Bronchial epithelial cell (primary cell): ENCODE measurements at regions not wholly inside any gene's neighbourhood (a gene's known extent, or its start where the extent isn't known, plus 50 kb on each side); places are given as distances from the start of the nearest gene placed in this dataset.

Source experiments
- DNase-seq: peaks from one replicate; pipeline ENCODE4 v3.0.0-alpha.2; 2010; ENCODE audit warnings: low read depth
- FAIRE-seq: peaks from 2 replicates; lab custom pipeline; 2011; peaks lifted over from hg19 to GRCh38; lab: Jason Lieb, UNC
- H3K27me3 ChIP-seq: 2 replicates; pipeline ENCODE4 v1.5.1; 2011; ENCODE audit warnings: low read length; ENCODE audit not compliant: control insufficient read depth, insufficient read depth
- H3K36me3 ChIP-seq: 2 replicates; pipeline ENCODE4 v1.5.1; 2011; ENCODE audit warnings: low read length; ENCODE audit not compliant: control insufficient read depth, insufficient read depth
- H3K4me3 ChIP-seq: 2 replicates; pipeline ENCODE4 v1.5.1; 2011; ENCODE audit warnings: mild to moderate bottlenecking, low read depth, low read length, control low read depth
- TF ChIP-seq, protein P1 (sequence below): IDR thresholded peaks from 2 replicates; pipeline ENCODE4 v1.5.1; 2011; ENCODE audit warnings: mild to moderate bottlenecking, moderate library complexity, low read length, control low read depth, inconsistent platforms; ENCODE audit not compliant: insufficient read depth, severe bottlenecking

GRCh38 chr2:2795438-2796091 is 464.5 kb upstream of the MYT1L start:
- no peak for FAIRE-seq
- H3K4me3 ChIP-seq, result no peak overlapping the region
- no peaks in the 10 kb centered on the region for H3K27me3 ChIP-seq
- no peaks in the 10 kb centered on the region for H3K36me3 ChIP-seq
- TF ChIP-seq, protein P1, sequence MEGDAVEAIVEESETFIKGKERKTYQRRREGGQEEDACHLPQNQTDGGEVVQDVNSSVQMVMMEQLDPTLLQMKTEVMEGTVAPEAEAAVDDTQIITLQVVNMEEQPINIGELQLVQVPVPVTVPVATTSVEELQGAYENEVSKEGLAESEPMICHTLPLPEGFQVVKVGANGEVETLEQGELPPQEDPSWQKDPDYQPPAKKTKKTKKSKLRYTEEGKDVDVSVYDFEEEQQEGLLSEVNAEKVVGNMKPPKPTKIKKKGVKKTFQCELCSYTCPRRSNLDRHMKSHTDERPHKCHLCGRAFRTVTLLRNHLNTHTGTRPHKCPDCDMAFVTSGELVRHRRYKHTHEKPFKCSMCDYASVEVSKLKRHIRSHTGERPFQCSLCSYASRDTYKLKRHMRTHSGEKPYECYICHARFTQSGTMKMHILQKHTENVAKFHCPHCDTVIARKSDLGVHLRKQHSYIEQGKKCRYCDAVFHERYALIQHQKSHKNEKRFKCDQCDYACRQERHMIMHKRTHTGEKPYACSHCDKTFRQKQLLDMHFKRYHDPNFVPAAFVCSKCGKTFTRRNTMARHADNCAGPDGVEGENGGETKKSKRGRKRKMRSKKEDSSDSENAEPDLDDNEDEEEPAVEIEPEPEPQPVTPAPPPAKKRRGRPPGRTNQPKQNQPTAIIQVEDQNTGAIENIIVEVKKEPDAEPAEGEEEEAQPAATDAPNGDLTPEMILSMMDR, result no peak
- DNase-seq, result no peak

- DNase-seq (no peak), FAIRE-seq (peak; percentile 23)
- no peaks in the 10 kb centered on the region for H3K27me3 ChIP-seq
- H3K36me3 ChIP-seq, result no peaks in the 10 kb centered on the region
- TF ChIP-seq, protein P1, result no peak
- H3K4me3 ChIP-seq, result no peak overlapping the region
Observed at GRCh38 chr2:2793925-2794560, 463.0 kb upstream of the MYT1L start.

DNA sequence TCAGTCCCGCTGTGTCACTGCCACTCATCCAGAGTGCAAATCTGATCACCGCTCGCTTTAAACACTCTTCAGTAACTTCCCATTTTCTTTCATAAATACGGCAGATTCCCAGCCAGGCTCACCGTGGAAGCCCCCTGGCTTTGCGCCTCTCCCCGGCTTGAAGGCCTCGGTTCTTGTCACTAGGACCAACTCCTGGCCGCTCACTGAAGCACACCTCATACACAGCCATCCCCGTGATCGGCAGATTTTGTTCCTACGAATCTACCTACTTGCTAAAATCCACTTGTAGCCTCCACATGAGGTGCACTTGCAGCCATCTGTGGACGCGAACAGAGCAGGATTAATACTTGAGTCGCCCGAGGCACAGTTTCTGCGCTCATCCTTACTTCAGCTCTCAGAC is 462.4 kb upstream of the MYT1L start:
- DNase-seq, result no peak
- no peak for FAIRE-seq
- no peaks in the 10 kb centered on the region for H3K36me3 ChIP-seq
- no peak overlapping the region for H3K4me3 ChIP-seq
- TF ChIP-seq, protein P1, result no peak
- no peaks in the 10 kb centered on the region for H3K27me3 ChIP-seq

DNA sequence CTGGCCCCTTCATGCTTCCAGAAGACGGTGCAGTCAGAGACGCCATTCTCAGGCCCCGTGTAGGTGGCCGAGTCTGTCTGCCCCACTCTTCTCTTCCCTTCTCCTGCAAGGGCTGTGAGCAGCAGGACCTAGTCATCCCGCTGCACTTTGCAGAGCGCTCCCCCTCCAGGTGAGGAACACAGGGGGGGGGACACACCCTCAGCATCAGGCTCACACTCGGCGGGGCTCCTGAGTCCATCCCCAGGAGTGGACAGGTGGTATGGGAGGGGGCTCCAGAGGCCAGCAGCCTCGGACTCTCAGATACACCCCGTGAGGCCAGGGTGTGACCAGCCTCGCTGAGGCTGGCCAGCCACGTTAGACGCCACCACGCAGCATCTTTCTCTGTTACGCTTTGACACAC is 460.5 kb upstream of the MYT1L start:
- TF ChIP-seq, protein P1, result no peak
- H3K4me3 ChIP-seq, result no peak overlapping the region

DNA sequence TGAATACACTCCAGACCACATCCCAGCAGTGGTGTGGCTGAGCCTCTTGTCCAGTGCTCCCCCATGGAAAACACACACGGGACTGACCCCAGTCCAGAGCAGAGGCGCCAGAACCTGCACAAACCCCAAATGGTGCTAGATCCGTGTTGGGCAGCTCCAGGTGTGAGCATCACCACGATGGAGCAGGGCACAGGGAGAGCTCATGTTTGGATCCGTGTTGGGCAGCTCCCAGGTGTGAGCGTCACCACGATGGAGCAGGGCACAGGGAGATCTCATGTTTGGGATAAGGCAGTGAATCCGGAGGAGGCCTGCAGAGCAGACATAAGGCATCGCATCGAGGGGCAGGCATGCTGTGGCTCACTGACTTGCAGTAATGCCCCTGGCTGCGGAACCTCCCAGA is 460.0 kb upstream of the MYT1L start:
- Histone ChIP-seq H3K36me3 (no peaks in the 10 kb centered on the region), H3K4me3 (no peak overlapping the region), H3K27me3 (no peaks in the 10 kb centered on the region)
- DNase-seq, result no peak
- FAIRE-seq, result no peak
- TF ChIP-seq, protein P1, result no peak

More for the DNA sequence above, 460.5 kb upstream of the MYT1L start:
- DNase-seq, result no peak
- H3K36me3 ChIP-seq, result no peaks in the 10 kb centered on the region
- H3K27me3 ChIP-seq, result no peaks in the 10 kb centered on the region
- FAIRE-seq, result no peak

GRCh38 chr2:2788076-2788475 is 457.0 kb upstream of the MYT1L start:
- FAIRE-seq (no peak), DNase-seq (no peak)
- Histone ChIP-seq H3K4me3 (no peak overlapping the region), H3K36me3 (no peaks in the 10 kb centered on the region), H3K27me3 (no peaks in the 10 kb centered on the region)
- TF ChIP-seq, protein P1, result no peak
